HG03060 (cell line): ENCODE measurements at regions not wholly inside any gene's neighbourhood (a gene's known extent, or its start where the extent isn't known, plus 50 kb on each side); places are given as distances from the start of the nearest gene placed in this dataset.

Experiments used
- ATAC-seq: cut with Tn5 transposase; IDR thresholded peaks from one replicate; pipeline ENCODE4 v1.9.1; 2021; ENCODE audit warnings: low read depth, moderate number of reproducible peaks; ENCODE audit not compliant: unreplicated experiment

DNA sequence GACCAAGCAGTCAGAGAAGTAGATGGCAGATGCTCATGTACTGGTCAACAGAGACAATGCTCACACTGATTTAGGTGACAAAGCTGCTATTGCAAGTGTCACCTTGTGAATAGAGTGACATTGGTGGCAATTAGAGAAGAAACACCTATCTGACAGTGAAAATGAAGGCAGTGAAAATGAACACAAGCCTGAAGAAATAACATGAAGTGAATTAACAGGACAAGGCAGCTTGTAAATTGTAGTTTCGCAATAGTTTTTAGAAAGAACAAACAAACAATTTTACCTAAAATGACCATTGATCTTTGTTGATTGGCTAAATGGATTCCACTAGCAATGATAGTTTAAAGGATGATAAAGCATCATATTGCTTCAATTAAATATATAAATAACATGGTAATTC, 1389.5 kb downstream of the PLA2G4A start:
- ATAC-seq = no peak

DNA sequence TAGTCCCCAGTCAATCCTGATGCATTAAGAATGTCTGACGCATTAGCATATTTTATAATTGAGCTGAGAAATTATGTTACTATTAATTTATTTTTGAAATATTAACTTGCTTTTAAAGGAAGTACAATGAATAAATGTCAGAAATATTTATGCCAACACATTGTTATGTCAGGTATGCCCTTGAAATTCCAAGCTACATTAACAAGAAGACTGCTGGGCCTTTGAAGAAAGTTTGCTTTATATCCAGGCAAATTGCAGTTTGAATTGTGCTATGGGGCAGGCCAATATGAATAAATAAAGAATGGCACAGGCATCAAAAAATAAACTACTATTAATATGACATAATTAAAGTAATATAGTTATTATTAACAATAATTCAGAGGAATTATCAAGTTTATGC, 1391.3 kb downstream of the PLA2G4A start:
- ATAC-seq = no peak

GRCh38 chr1:188224263-188224662, 1395.5 kb downstream of the PLA2G4A start:
- no peak for ATAC-seq

GRCh38 chr1:188225975-188226374, 1397.2 kb downstream of the PLA2G4A start:
- no peak for ATAC-seq

DNA sequence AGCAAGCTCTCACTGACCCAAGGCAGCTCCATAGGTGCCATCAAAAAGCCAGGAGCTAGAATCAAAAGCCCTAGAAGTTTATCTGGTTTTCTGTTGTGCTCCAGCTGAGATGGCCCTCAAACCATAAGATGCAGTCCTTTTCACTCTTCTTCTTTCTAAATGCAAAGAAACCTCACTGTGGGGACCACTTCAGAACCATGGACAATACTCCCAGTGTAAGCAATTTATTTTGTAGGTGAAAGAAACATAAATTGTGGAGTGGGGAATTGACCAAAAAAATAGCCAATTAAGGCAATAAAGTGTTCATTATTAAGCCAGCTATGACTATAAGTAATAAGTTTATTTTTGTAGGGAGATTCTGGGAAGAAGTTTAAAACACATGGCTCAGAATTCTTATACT, 1399.9 kb downstream of the PLA2G4A start:
- ATAC-seq = no peak

- ATAC-seq = no peak
These were observed 1409.0 kb downstream of the PLA2G4A start for GRCh38 chr1:188237573-188238348.

DNA sequence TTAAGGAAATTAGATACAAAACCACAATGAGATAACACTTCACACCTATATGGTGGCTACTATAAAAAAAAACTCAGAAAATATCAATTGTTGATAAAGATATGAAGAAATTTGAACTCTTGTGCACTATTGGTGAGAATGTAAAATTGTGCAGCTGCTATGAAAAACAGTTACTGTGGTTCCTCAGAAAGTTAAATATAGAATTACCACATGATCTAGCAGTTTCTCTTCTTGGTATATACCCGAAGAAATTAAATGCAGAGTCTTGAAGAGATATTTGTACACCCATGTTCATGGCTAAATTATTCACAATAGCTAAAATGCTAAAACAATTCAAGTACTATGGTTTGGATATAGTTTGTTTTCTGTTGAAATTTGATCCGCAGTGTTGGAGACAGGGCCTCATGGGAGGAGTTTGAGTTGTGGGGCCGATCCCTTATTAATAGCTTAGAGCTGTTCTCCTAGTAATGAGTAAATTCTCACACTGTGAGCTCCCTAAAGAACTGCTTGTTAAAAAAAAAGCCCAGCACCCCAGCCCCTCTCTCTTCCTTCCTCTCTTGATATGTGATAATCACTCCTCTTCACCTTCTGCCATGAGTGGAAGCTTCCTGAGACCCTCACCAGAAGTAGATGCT, 1412.1 kb downstream of the PLA2G4A start:
- no peak for ATAC-seq

GRCh38 chr1:188241629-188242028, 1412.9 kb downstream of the PLA2G4A start:
- no peak for ATAC-seq

- ATAC-seq = no peak
These were observed 1414.7 kb downstream of the PLA2G4A start for GRCh38 chr1:188243456-188243855.

GRCh38 chr1:188244681-188245080, 1415.9 kb downstream of the PLA2G4A start:
- ATAC-seq = no peak

DNA sequence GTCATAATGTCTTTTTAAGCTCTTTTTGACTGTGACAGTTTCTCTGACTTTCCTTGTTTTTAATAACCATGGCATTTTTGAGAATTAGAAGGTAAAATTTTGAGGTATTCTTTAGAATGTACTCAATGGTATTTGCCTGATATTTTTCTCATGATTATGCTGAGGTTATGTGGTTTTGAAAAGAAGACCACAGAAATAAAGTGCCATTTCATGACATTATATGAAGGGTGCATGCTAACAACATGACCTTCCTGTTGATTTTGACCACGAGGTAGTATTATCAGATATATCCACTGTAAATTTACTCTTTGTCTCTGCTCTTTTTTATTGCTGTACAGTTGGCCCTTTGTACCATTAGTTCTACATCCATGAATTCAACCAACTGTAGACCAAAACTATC, 1418.5 kb downstream of the PLA2G4A start:
- ATAC-seq = no peak

GRCh38 chr1:188249811-188250210, 1421.1 kb downstream of the PLA2G4A start:
- no peak for ATAC-seq

- no peak for ATAC-seq
These were observed 1422.3 kb downstream of the PLA2G4A start for GRCh38 chr1:188251036-188251435.

GRCh38 chr1:188261849-188262248, 1433.1 kb downstream of the PLA2G4A start:
- ATAC-seq = no peak

DNA sequence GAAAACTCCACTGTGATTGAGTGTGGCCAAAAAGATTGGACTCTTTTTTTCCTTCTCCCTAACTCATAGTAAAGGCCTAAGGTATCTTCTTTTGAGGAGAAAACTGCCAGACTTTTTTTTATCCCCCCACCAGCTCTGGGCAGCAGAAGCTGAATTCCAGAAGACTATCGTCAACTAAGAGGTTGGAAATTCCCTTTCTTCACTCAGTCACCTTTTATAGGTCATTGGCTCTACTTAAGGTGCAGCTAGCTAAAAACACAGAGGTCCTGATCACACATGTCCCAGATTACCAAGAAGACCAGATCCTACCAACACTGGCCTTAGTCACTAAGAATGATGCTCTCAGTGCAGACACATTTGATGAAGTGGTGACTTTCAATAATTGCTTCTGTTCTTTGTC, 1441.2 kb downstream of the PLA2G4A start:
- no peak for ATAC-seq

DNA sequence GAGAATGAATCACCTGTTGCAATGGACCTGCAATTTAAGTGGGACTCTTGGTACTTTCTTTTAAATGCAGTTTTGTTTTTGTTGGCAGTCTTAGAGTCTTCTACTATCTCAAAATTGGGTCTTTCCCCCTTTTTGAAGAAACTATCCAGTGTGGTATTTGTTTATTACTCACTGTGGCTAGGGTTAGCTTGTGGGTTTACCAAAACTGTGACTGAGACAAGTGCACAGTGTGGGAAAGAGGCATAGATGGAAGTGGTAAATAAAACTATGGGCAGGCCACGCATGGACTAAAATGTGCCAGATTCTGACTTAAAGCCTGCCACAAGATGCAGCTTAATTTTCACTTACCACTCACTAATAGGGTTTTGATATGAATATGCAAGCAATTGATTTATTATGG, 1441.7 kb downstream of the PLA2G4A start:
- no peak for ATAC-seq

DNA sequence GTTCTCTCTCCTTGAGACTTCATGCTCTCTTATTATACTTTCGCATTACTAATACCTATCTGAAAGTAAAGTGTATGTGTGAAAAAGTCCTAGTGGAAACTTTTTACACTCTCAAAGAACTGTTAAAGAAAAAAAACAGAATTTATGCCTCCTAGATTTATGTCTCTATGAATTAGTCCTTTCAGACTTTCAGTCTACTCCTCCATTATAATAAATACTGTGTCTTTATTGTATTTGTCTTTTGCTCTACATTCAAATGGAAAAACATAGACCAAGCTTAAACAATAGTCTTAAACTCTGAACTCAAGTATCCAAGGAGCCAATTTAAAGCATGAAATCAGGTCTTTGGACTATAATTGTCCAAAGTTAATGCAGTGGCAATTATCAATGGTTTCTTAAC, 1449.0 kb downstream of the PLA2G4A start:
- ATAC-seq = no peak

DNA sequence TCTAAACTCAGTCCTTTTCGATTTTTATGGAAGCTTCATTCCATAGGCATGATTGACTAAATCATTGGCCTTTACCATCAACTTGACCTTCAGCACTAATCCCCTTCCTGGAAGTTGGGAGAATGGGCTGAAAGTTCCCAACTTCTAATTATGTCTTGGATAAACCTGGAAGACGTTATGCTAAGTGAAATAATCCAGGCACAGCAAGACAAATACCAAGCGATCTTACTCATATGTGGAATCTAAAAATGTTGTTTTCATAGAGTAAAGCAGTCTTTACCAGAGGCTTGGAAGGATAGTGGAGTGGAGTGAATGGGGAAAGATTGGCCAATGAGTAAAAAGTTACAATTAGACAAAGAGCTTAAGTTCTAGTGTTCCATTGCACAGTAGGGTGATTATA, 1453.2 kb downstream of the PLA2G4A start:
- ATAC-seq = no peak

- no peak for ATAC-seq
These were observed 1466.4 kb downstream of the PLA2G4A start for GRCh38 chr1:188295157-188295556.

DNA sequence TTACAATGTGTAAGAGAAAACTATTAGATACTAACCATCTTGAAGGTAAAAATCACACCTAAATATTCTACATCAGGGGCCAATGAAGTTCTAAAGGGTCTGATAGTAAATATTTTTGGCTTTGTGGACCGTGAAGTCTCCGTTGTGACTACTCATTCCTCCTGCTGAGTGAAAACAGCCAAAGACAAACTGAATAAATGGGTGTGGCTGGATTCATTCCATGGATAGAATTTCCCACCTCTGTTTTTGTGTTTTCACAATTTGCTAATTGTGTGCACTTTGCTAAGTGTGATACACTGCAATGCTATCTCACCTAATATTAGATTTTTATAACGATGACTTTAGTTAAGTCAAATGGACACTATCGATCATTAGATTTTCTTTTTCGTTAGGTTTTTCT, 1474.0 kb downstream of the PLA2G4A start:
- no peak for ATAC-seq

- no peak for ATAC-seq
These were observed 1485.9 kb downstream of the PLA2G4A start for GRCh38 chr1:188314557-188315137.

- no peak for ATAC-seq
These were observed 1489.1 kb downstream of the PLA2G4A start for GRCh38 chr1:188317894-188318293.
